OCI-LY7 (cell line): ENCODE measurements at regions not wholly inside any gene's neighbourhood (a gene's known extent, or its start where the extent isn't known, plus 50 kb on each side); places are given as distances from the start of the nearest gene placed in this dataset.

Source experiments
- BruUV-seq: library from RNA; stranded (reverse); fragments of 400-500 nt; replicated peaks from 2 replicates; lab custom pipeline; 2021; lab: Mats Ljungman, UMichigan
- CTCF ChIA-PET: fragments of 300-600 bp; sonication (Branson Sonifier 250); formaldehyde crosslinking; loops from one replicate; lab custom pipeline; 2022; ENCODE audit warnings: antibody characterized with exemption; ENCODE audit not compliant: unreplicated experiment; lab: Charles Lee
- POLR2A ChIA-PET: fragments of 300-600 bp; sonication (Branson Sonifier 250); formaldehyde crosslinking; loops from one replicate; lab custom pipeline; 2022; ENCODE audit warnings: antibody characterized with exemption; lab: Charles Lee
- DNase-seq: peaks from one replicate; pipeline ENCODE4 v3.0.0-alpha.2; 2015; ENCODE audit warnings: low spot score
- H2AFZ ChIP-seq: fragments of 200-600 bp; sonication (generic), shearing (Covaris generic); 2 replicates; pipeline ENCODE4 v1.6.1; 2014; ENCODE audit warnings: mild to moderate bottlenecking, antibody characterized with exemption, low read length, moderate library complexity
- H3K27ac ChIP-seq: fragments of 200-600 bp; sonication (generic); 2 replicates; pipeline ENCODE4 v1.5.1; 2014; ENCODE audit warnings: mixed run types, low read depth, mild to moderate bottlenecking, moderate library complexity, low read length, inconsistent platforms; ENCODE audit not compliant: poor library complexity, severe bottlenecking
- H3K36me3 ChIP-seq: fragments of 200-600 bp; sonication (generic); 2 replicates; pipeline ENCODE4 v1.6.1; 2014; ENCODE audit warnings: mild to moderate bottlenecking, antibody characterized with exemption, low read length, moderate library complexity, mixed read lengths; ENCODE audit not compliant: insufficient read depth
- H3K4me1 ChIP-seq: fragments of 200-600 bp; sonication (generic); 2 replicates; pipeline ENCODE4 v1.5.1; 2014; ENCODE audit warnings: mild to moderate bottlenecking, low read length; ENCODE audit not compliant: insufficient read depth, poor library complexity, severe bottlenecking
- H3K4me2 ChIP-seq: fragments of 200-600 bp; sonication (generic); 2 replicates; pipeline ENCODE4 v1.6.1; 2014; ENCODE audit warnings: mild to moderate bottlenecking, low read length
- H3K4me3 ChIP-seq: fragments of 200-600 bp; sonication (generic); 2 replicates; pipeline ENCODE4 v1.5.1; 2014; ENCODE audit warnings: mild to moderate bottlenecking, low read depth, low read length; ENCODE audit not compliant: poor library complexity, severe bottlenecking
- H3K79me2 ChIP-seq: fragments of 200-600 bp; sonication (generic); 2 replicates; pipeline ENCODE4 v1.6.1; 2016; ENCODE audit warnings: low read depth, mild to moderate bottlenecking, low read length, moderate library complexity, mixed read lengths; ENCODE audit not compliant: insufficient read depth
- H3K9me2 ChIP-seq: fragments of 200-600 bp; sonication (generic); 2 replicates; pipeline ENCODE4 v1.6.1; 2016; ENCODE audit warnings: mild to moderate bottlenecking, low read length, mixed read lengths; ENCODE audit not compliant: insufficient read depth
- H3K9me3 ChIP-seq: fragments of 200-600 bp; sonication (generic); 2 replicates; pipeline ENCODE4 v1.6.1; 2014; ENCODE audit warnings: mild to moderate bottlenecking, mixed run types, low read length, mixed read lengths
- H4K20me1 ChIP-seq: fragments of 200-600 bp; sonication (generic); 2 replicates; pipeline ENCODE4 v1.6.1; 2014; ENCODE audit warnings: mild to moderate bottlenecking, antibody characterized with exemption, low read length, moderate library complexity, mixed read lengths; ENCODE audit not compliant: insufficient read depth
- CTCF ChIP-seq: fragments of 200-600 bp; sonication (generic); conservative IDR thresholded peaks from 2 replicates; pipeline ENCODE4 v1.5.1; 2014; ENCODE audit warnings: mild to moderate bottlenecking, antibody characterized with exemption, low read length, moderate library complexity, mixed read lengths
- EZH2phosphoT487 ChIP-seq: fragments of 200-600 bp; sonication (generic); IDR thresholded peaks from 2 replicates; pipeline ENCODE4 v1.6.1; 2018; ENCODE audit warnings: low read depth, borderline replicate concordance, mild to moderate bottlenecking, mixed run types, antibody characterized with exemption, low read length, moderate library complexity, mixed read lengths
- intact Hi-C: fragments of 100-400 bp; cut with micrococcal nuclease; formaldehyde crosslinking; loops from one replicate; pipeline ENCODE4 v1.10.0; 2022; ENCODE audit not compliant: unreplicated experiment

GRCh38 chr2:16127958-16128357 lies 187.6 kb downstream of the MYCN start:
- Histone ChIP-seq H3K9me3 (no peaks in the 10 kb centered on the region), H3K9me2 (no peaks in the 10 kb centered on the region), H3K27ac (no peak overlapping the region), H2AFZ (no peak overlapping the region), H3K4me2 (no peak overlapping the region), H4K20me1 (no peaks in the 10 kb centered on the region), H3K36me3 (no peaks in the 10 kb centered on the region), H3K4me3 (no peak overlapping the region), H3K79me2 (no peaks in the 10 kb centered on the region), H3K4me1 (no peaks in the 10 kb centered on the region)
- DNase-seq: no peak
- no TSS peak for BruUV-seq
- ChIA-PET POLR2A (no interaction called here), CTCF (no interaction called here)
- TF ChIP-seq EZH2phosphoT487: no peak
- TF ChIP-seq CTCF: no peak
- intact Hi-C loops: no loop called here

GRCh38 chr2:16127276-16127940 lies 187.1 kb downstream of the MYCN start:
- no peak overlapping the region for H3K4me2 ChIP-seq

More at GRCh38 chr2:16127276-16127940, 187.1 kb downstream of the MYCN start:
- Histone ChIP-seq H3K36me3 (no peaks in the 10 kb centered on the region), H4K20me1 (no peaks in the 10 kb centered on the region), H3K27ac (no peak overlapping the region), H3K79me2 (no peaks in the 10 kb centered on the region), H2AFZ (no peak overlapping the region), H3K9me3 (no peaks in the 10 kb centered on the region), H3K4me1 (no peaks in the 10 kb centered on the region), H3K4me3 (no peak overlapping the region), H3K9me2 (no peaks in the 10 kb centered on the region)
- no peak for DNase-seq
- intact Hi-C loops: no loop called here
- ChIA-PET CTCF (no interaction called here), POLR2A (interaction anchor here (1.7 kb wide), 1 partner anchor 10 kb away, joined by 4 read pairs; no protein-coding TSS in a partner anchor)
- TF ChIP-seq CTCF (no peak), EZH2phosphoT487 (no peak)
- no TSS peak for BruUV-seq
